Stomach (tissue), 4 donors: ENCODE measurements at regions not wholly inside any gene's neighbourhood (a gene's known extent, or its start where the extent isn't known, plus 50 kb on each side); places are given as distances from the start of the nearest gene placed in this dataset.

ENCODE experiments used
- CTCF ChIP-seq, 7 experiments: fragments of 450-650 bp in 4 of 7; fragments of 200-600 bp in 3 of 7; sonication (generic) in 3 of 7; IDR thresholded peaks; one replicate each; pipeline ENCODE4 v1.5.1; 2016 to 2019; ENCODE audit warnings: antibody characterized with exemption in 7 of 7, control low read depth in 2 of 7, mild to moderate bottlenecking in 1 of 7
- EP300 ChIP-seq: sonication (generic); formaldehyde crosslinking; IDR thresholded peaks from one replicate; pipeline ENCODE4 v1.6.1; 2017; ENCODE audit warnings: antibody characterized with exemption
- POLR2A ChIP-seq, 4 donors: fragments of 450-650 bp; IDR thresholded peaks; one replicate each; pipeline ENCODE4 v1.6.1; 2016; ENCODE audit warnings: antibody characterized with exemption in 4 of 4, control low read depth in 2 of 4, mild to moderate bottlenecking in 1 of 4, moderate library complexity in 1 of 4
- POLR2AphosphoS5 ChIP-seq, 3 donors: sonication (generic); formaldehyde crosslinking; IDR thresholded peaks; one replicate each; pipeline ENCODE4 v1.6.1; 2016; ENCODE audit warnings: antibody characterized with exemption in 3 of 3

- no peak for TF ChIP-seq POLR2AphosphoS5 (IDR thresholded peaks at IDR 0.05)
- no peak for TF ChIP-seq POLR2A (IDR thresholded peaks at IDR 0.05)
- TF ChIP-seq CTCF (IDR thresholded peaks at IDR 0.05), result no peak
- no peak for TF ChIP-seq EP300
These were observed 435.4 kb downstream of the EIPR1 start for GRCh38 chr2:2942225-2942624.
